K562 (cell line): ENCODE measurements at regions not wholly inside any gene's neighbourhood (a gene's known extent, or its start where the extent isn't known, plus 50 kb on each side); places are given as distances from the start of the nearest gene placed in this dataset.

Experiments
- CREB3L1 ChIP-seq: fragments of 450-650 bp; IDR thresholded peaks from 2 replicates; pipeline ENCODE4 v1.6.1; 2014; ENCODE audit warnings: low read depth, mild to moderate bottlenecking, moderate library complexity, borderline replicate concordance
- CTCF ChIP-seq, 3 experiments: IDR thresholded peaks in 2 of 3; conservative IDR thresholded peaks in 1 of 3; 2 replicates each; pipeline ENCODE4 v1.5.1; 2011 to 2012; ENCODE audit warnings: low read length in 3 of 3, mild to moderate bottlenecking in 3 of 3, control low read depth in 2 of 3, improper control_type of control experiment in 1 of 3, inconsistent platforms in 1 of 3, low read depth in 1 of 3, mixed read lengths in 1 of 3, moderate library complexity in 1 of 3; ENCODE audit not compliant: insufficient read depth in 2 of 3
- ERF ChIP-seq: fragments of 450-650 bp; formaldehyde crosslinking; IDR thresholded peaks from 2 replicates; pipeline ENCODE4 v1.4.0; 2020; ENCODE audit warnings: mild to moderate bottlenecking, mixed read lengths
- FOXA1 ChIP-seq: fragments of 450-650 bp; IDR thresholded peaks from 2 replicates; pipeline ENCODE4 v1.6.1; 2016; ENCODE audit warnings: mild to moderate bottlenecking, borderline replicate concordance
- FOXK1 ChIP-seq: sonication (generic); formaldehyde crosslinking; IDR thresholded peaks from 2 replicates; pipeline ENCODE4 v1.8.0; 2022; ENCODE audit warnings: missing genetic modification reagents, mild to moderate bottlenecking, borderline replicate concordance
- FOXM1 ChIP-seq, 2 experiments: fragments of 450-650 bp in 1 of 2; sonication (generic) in 1 of 2; formaldehyde crosslinking in 1 of 2; IDR thresholded peaks; 2 replicates each; pipeline versions ENCODE4 v1.6.1 to v1.9.0; 2017 to 2022; ENCODE audit warnings: low read depth in 2 of 2, mild to moderate bottlenecking in 2 of 2, missing genetic modification reagents in 1 of 2, moderate library complexity in 1 of 2
- IRF2 ChIP-seq: sonication (generic); formaldehyde crosslinking; IDR thresholded peaks from 2 replicates; pipeline ENCODE4 v1.8.1; 2022; ENCODE audit warnings: mild to moderate bottlenecking, missing genetic modification reagents
- KAT7 ChIP-seq: sonication (generic); formaldehyde crosslinking; IDR thresholded peaks from 2 replicates; pipeline ENCODE4 v1.8.0; 2022; ENCODE audit warnings: missing genetic modification reagents, mild to moderate bottlenecking, borderline replicate concordance
- PHF20 ChIP-seq: fragments of 450-650 bp; IDR thresholded peaks from 2 replicates; pipeline ENCODE4 v1.6.1; 2018; ENCODE audit not compliant: partially characterized antibody
- POLR2A ChIP-seq: fragments of 450-650 bp; conservative IDR thresholded peaks from 2 replicates; pipeline ENCODE4 v1.6.1; 2016
- SP1 ChIP-seq: sonication (generic); formaldehyde crosslinking; IDR thresholded peaks from 2 replicates; pipeline ENCODE4 v1.8.1; 2022; ENCODE audit warnings: mild to moderate bottlenecking, missing genetic modification reagents
- TFE3 ChIP-seq: fragments of 450-650 bp; formaldehyde crosslinking; IDR thresholded peaks from 2 replicates; pipeline ENCODE4 v1.4.0; 2020; ENCODE audit warnings: mild to moderate bottlenecking, mixed read lengths
- YY1 ChIP-seq, 3 experiments: IDR thresholded peaks; 2 replicates each; pipeline ENCODE4 v1.6.1; 2011; ENCODE audit warnings: low read length in 2 of 3, mild to moderate bottlenecking in 2 of 3, moderate library complexity in 2 of 3, borderline replicate concordance in 1 of 3, control low read depth in 1 of 3, low read depth in 1 of 3; ENCODE audit not compliant: insufficient read depth in 3 of 3, insufficient replicate concordance in 2 of 3, control insufficient read depth in 1 of 3, insufficient read length in 1 of 3; ENCODE audit errors: extremely low read depth in 1 of 3

- TF ChIP-seq TFE3 (CRISPR knock-in tag): no peak
- no peak for TF ChIP-seq POLR2A
- TF ChIP-seq PHF20: no peak
- TF ChIP-seq FOXK1 (CRISPR knock-in tag): no peak
- no peak for TF ChIP-seq IRF2
- TF ChIP-seq SP1 (CRISPR knock-in tag): no peak
- TF ChIP-seq FOXA1: no peak
- no peak for TF ChIP-seq FOXM1 (IDR thresholded peaks at IDR 0.05; ENCODE audit: low read depth)
- TF ChIP-seq FOXM1 (CRISPR knock-in tag; IDR thresholded peaks at IDR 0.05; ENCODE audit: low read depth): no peak
- TF ChIP-seq CTCF (IDR thresholded peaks at IDR 0.05 in 2 of 3, conservative IDR thresholded peaks at IDR 0.05 in 1 of 3; ENCODE audit: insufficient read depth in 2 of 3, low read depth in 1 of 3, low read length in 3 of 3): no peak
- TF ChIP-seq YY1 (IDR thresholded peaks at IDR 0.05; ENCODE audit: borderline replicate concordance in 1 of 3, control insufficient read depth in 1 of 3, extremely low read depth in 1 of 3, insufficient read depth in 3 of 3, insufficient read length in 1 of 3, insufficient replicate concordance in 2 of 3, low read depth in 1 of 3, low read length in 2 of 3): no peak
- TF ChIP-seq CREB3L1: no peak
- TF ChIP-seq ERF (CRISPR knock-in tag): no peak
- no peak for TF ChIP-seq KAT7 (CRISPR knock-in tag)
These were observed 140.4 kb upstream of the CA10 start for GRCh38 chr17:52298881-52299280.
